ENCODE measurements at regions not wholly inside any gene's neighbourhood (a gene's known extent, or its start where the extent isn't known, plus 50 kb on each side); places are given as distances from the start of the nearest gene placed in this dataset.
"Not testable (repeated sequence)": the region's sequence is repeated elsewhere in the genome, so short reads cannot be mapped to it uniquely, and the experiment has no call there.

GRCh38 chr6:140535511-140535910 is 1161.1 kb upstream of the CITED2 start:
- no peak for DNase-seq (ENCODE audit: low spot score)

- no peak for DNase-seq (ENCODE audit: low spot score)
Measured at GRCh38 chr6:140533526-140533925, 1159.1 kb upstream of the CITED2 start.

GRCh38 chr6:140504776-140505175 is 1130.3 kb upstream of the CITED2 start:
- no peak for DNase-seq (ENCODE audit: low spot score)

GRCh38 chr6:140500849-140501248 is 1126.4 kb upstream of the CITED2 start:
- no peak for DNase-seq (ENCODE audit: low spot score)

DNA sequence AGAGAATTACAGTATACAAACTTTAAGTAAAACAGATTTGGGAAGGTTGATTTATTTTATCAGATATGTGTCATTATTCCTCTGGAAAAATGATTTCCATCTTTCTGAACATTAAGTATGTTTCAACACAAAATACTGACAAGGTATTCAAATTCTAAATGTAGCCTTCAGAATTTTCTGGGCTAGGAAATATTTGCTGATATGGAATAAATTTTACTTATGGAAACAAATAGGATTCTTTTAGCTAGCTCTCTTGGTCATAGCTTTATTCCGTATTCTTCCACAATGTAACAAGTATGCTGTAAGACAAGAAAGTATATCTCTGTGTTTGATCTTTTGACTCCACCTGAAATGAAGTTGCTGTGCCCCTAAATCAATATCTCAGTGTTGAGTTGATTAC is 1125.2 kb upstream of the CITED2 start:
- DNase-seq (ENCODE audit: low spot score) = no peak

- DNase-seq (ENCODE audit: low spot score) = no peak
Measured at GRCh38 chr6:140494321-140495108, 1120.1 kb upstream of the CITED2 start.

DNA sequence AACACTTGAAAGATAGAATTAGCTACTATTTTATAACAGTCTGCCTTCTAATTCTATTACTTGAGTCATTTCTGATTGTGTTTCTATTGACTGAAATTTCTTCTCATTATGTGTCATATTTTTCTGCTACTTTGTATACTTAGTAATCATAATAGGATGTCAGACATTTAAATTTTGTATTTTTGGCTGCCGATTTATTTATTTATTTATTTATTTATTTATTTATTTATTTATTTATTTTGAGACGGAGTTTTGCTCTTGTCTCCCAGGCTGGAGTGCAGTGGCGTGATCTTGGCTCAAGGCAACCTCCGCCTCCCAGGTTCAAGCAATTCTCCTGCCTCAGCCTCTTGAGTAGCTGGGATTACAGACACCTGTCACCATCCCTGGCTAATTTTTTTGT is 1119.0 kb upstream of the CITED2 start:
- not testable (repeated sequence) for DNase-seq (ENCODE audit: low spot score)

DNA sequence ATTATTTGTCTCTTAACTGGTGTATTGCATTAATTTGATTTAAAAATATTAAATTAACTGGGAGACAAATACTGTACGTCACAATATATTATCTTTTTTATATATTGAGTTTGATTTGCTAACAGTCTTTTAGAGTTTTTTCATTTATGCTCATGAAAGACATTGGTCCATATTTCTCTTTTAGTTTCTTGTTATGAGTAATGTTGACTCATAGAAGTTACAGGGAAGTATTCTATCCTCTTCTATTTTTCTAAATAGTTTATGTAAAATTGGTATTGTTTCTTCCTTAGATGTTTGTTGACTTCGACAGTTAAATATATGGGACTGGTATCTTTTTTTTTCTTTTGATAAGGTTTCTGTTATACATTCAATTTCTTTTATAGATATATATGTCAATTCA is 1115.6 kb upstream of the CITED2 start:
- no peak for DNase-seq (ENCODE audit: low spot score)

DNA sequence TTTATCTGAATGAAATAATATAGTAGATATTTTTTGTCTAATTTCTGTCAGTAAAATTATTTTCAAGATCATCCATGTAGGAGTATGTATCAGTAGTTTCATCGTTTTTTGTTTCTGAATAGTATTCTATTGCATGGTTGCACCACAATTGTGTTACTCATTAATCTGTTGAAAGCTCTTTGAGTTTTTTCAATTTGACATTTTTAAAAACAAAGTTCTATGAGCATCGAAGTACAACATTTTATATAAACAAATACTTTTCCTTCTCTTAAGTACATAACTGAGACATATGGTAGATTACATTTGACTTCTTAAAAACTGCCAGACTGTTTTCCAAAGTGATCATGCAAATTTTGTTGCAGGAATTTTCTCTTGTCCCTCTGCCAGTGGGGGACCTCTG is 1113.1 kb upstream of the CITED2 start:
- DNase-seq (ENCODE audit: low spot score) = no peak

GRCh38 chr6:140486450-140487361 is 1112.3 kb upstream of the CITED2 start:
- DNase-seq (ENCODE audit: low spot score) = no peak

DNA sequence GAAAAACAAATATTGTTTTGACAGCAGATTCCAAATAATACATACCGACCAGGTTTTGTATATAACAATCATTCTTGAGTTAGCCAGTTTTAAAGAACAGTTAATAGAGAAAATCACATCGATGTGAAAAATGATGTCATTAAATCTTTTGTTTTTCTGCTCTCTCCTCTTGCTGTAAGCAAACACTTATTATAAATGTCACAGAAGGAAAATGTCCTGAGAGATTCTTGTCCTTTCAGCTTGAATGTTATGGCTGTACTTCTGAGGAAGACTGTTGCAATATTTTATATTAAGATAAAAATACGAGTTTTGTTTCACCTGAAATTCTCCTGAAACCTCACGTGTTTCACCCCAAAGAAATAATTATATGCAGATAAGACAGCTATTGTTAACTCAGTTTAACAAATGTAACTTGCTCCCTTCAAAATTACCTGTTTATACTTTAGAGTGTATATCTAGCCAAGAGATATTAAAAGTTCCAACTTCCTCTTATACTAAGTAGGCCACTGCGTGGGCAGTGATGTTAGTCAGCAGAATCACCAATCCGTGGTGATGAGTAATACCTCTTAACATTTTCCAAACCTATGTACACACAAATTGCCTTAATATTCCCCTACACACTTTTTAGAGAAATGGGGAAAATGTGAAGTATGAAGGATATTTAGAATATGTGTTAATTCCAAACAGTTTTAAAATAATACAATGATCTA is 1111.4 kb upstream of the CITED2 start:
- no peak for DNase-seq (ENCODE audit: low spot score)

DNA sequence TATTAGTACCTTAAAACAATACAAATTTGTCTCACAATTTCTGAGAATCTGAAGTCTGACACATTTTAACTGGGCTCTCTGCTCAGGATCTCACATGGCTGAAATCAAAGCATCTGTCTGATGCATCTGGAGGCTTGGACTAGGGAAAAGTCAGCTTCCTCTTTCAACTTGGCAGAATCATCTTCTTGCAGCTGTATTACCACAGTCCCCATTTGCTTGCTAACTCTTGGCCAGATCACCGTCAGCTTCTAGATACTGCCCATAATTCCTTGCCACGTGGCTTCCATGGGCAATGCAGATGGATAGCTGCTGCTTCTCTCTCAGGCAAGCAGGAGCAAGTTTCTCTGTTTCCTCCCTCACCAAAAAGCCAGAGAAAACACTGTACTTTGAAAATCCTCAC is 1106.4 kb upstream of the CITED2 start:
- no peak for DNase-seq (ENCODE audit: low spot score)

- DNase-seq (ENCODE audit: low spot score) = no peak
Measured at GRCh38 chr6:140478631-140479030, 1104.2 kb upstream of the CITED2 start.

DNA sequence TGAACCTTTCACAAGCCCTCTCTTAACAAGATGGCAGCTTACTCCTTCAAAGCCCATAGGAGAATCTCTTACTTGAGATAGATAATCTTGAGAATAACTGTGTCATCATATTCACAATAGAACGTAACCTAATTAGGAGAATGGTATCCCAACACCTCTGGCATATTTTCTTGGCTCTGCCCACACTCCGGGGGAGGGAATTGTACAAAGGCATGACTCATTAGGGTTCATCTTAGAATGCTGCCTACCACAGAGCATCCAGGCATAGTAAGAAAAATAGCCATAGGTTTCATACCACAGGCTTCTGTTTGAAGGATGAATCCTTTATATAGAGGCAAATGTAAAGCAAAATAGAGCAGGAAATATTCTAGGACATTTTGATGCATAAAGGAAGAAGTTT is 1100.6 kb upstream of the CITED2 start:
- DNase-seq (ENCODE audit: low spot score) = no peak

GRCh38 chr6:140464720-140465119 is 1090.3 kb upstream of the CITED2 start:
- no peak for DNase-seq (ENCODE audit: low spot score)

- no peak for DNase-seq (ENCODE audit: low spot score)
Measured at GRCh38 chr6:140463312-140463710, 1088.9 kb upstream of the CITED2 start.

DNA sequence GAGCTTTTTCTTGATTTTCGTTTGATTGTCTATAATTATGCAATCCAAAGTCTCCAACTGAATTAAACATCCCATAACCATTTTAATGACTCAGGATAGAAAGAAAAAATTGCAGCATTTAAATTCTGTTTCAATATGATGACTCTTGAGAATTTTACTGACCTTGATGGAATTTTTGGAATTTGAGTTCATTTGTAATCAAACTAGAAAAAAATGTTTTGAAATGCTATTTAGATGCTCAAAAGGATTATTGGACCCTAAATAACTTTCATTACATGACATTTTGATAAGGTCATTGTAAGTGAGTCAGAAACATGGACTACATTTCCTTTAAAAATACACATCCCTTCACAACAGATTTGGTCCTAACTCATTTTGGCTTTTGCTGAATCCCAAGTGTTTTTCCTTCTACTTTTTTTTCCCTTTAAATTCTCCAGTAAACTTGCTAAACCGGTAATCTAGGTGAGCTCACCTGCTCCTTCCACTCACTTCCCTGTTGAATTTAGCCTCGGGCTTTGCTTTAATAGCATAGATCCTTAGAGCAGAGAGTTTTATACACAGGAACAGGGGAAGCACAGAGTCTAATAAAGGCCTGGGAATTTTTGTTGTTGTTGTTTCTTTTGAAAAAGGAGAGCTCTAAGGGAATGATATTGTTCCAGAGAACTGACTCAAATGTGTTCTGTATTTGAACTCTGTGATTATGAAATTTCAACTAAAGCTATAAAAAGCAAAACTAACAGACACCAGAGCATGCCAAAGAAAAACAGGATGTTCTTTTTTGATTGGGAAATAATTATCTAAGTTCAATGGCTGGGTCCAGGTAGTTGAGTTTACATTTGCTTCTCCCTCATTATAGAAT is 1088.2 kb upstream of the CITED2 start:
- DNase-seq (ENCODE audit: low spot score) = no peak

- no peak for DNase-seq (ENCODE audit: low spot score)
Measured at GRCh38 chr6:140462076-140462452, 1087.6 kb upstream of the CITED2 start.

DNA sequence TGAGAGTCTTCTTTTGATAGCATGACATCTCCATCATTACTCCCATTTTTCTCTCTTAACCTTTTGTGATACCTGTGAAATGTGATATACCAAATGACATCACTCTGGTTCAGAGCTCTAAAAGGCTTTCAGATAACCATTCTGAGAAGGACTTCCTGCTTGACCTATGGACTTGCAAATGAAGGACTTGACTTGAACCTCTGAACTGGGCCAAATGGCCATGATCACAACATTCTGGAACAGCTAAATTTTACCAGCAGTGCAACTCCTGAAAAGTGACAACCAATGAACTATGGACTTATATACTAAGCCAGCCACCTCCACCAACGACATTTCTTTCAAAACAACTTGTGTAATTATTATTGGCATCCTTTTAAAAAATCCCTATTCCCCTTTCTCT is 1085.8 kb upstream of the CITED2 start:
- DNase-seq (ENCODE audit: low spot score) = no peak

GRCh38 chr6:140459209-140459608 is 1084.8 kb upstream of the CITED2 start:
- no peak for DNase-seq (ENCODE audit: low spot score)

- DNase-seq (ENCODE audit: low spot score) = no peak
Measured at GRCh38 chr6:140446241-140446640, 1071.8 kb upstream of the CITED2 start.
